Anterior cingulate cortex (tissue), 58 donors: ENCODE measurements at regions not wholly inside any gene's neighbourhood (a gene's known extent, or its start where the extent isn't known, plus 50 kb on each side); places are given as distances from the start of the nearest gene placed in this dataset.
A peak's percentile ranks its signal among the peaks of the same experiment; 100 is the strongest.

Experiments used
- DNase-seq, 58 donors: peaks; one replicate each; lab custom pipeline; 2025; lab: John Stamatoyannopoulos, UW

DNA sequence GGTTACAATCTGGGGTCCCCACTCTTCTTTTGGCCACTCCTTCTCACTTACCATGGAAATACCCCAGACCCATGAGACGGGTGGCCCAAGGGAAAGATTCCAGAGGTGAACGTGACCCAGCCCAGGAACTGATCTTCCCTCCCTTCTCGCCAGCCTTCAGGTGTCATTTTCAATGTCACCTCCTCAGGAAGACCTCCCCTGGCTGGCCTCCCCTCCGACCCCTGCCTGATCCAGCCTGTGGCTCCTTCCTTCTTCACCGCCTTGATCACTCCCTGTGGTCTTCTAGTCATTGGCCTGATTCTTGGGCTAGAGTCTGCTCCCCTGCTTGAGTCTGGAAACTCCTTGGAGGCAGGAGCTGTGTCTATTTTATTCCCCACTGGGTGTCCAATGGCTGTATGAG, 146.1 kb downstream of the SMAD6 start:
- no peak for DNase-seq

DNA sequence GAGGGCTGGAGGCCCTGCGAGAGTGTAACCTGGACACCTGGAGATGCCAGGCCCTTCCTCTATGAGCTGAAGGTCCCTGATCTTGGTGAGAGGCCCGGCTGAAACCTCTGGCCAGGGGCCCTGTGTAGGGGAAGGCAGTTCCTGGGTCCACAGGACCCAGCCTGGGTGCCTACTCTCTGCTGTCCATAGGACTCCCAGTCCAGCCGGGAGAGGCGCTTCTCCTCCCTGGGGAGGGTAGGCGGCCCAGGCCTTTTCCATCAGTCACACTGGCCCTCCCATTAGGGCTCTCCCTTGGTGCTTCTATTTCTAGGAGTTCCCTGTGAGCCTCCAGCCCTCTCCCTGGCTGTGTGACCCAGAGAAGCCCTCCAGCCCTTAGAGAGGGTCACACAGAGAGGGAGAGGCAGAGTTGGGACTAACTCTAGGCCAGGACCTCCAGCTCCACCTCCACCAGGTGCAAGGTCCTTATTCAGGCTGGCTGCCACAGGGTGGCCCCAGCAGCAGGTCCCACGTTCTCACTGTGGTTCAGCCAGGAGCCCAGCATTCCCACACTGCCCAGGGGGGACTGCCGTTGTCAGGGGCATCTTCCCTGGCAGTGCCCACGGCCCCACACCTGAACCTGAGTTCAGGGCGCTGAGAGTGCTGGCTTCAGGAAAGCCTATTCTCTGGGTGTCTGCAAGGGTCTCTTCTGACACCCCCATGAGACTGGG, 146.8 kb downstream of the SMAD6 start:
- no peak for DNase-seq

- no peak for DNase-seq
Observed at GRCh38 chr15:66849393-66849745, 147.3 kb downstream of the SMAD6 start.

GRCh38 chr15:66849746-66850077, 147.7 kb downstream of the SMAD6 start:
- DNase-seq: no peak

GRCh38 chr15:66850078-66850991, 148.3 kb downstream of the SMAD6 start:
- DNase-seq: peak in 1 of 58 donors; percentile 16

GRCh38 chr15:66850996-66851310, 148.9 kb downstream of the SMAD6 start:
- peak in 1 of 58 donors; percentile 18 for DNase-seq

DNA sequence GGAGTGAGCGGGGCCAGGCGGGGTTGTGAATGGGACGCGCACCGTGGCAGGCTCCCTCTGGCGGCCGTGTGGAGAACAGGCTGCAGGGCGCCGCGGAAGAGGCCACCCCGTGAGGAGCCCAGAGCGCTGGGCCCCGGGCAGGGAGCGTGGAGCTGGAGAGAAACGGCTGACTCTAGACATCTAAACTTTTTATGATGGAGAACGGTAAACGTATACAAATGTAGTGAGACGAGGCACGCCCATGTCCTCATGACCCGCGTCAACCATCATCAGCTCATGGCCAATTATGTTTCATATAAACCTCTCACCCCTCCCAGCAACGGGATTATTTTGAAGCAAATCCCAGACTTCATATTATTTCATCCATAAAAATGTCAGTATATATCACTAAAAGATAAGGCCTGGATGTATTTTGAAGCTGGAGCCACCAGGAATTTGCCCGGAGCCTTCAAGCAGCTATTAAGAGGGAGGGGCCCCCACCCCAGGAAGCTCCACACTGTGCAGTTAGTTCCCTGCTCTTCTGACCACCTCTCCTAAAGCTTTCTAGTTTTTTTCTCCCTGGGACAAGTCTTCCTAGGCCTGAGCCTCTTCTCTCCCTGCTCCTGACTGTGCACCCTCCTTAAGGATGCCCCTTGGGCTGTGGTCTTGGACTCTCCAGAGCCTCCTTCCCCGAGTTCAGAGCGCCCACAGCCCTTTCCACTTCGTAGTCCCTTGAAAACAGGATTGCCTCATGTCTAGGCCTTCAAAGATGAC, 149.5 kb downstream of the SMAD6 start:
- DNase-seq: peak in 44 of 58 donors; percentile 5 to 68 (median 27)

GRCh38 chr15:66852064-66852905, 150.2 kb downstream of the SMAD6 start:
- DNase-seq: no peak

DNA sequence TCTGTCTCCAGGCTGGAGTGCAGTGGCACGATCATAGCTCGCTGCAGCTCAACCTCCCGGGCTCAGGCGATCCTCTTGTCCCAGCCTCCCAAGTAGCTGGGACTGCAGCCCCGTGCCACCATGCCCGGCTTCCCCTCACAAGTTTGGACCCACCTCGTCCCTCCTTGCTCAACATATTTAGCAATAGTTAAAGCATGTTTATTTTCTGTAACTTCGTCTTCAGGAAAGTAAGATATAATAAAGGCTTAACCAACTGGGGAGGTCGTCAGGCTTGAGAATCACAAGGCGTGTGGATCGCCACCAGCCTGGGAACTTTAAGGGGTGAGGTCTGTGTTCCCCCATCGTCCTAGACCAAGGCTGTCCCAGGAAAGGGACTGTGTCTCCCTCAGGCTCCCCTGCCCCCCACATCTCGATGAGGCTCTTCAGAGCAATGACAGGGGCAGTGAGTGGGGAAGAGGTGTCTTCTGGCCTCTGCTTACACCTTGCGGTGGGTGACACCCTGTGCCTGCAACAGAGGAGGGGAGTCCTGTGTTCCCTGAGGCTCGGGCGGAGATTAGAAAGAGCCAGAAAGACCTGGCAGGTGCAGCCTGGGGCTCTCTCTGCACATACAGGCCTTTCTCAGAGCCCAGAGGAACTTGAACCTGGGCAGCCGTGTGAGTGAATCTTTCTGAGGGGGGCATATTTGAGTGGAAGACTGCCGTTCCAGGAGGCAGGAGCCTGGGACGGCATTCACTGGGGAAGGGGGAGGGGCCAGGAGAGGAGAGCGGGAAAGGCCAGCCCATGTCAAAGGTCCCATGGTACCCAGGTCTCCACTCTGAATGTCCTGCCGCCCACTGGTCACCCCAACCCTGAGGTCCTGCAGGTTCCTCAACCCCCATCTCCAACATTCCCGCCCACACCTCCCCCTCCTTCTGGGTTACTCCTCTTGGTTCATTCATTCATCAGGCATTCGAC, 152.3 kb downstream of the SMAD6 start:
- no peak for DNase-seq

- no peak for DNase-seq
Observed at GRCh38 chr15:66855041-66855440, 153.0 kb downstream of the SMAD6 start.

DNA sequence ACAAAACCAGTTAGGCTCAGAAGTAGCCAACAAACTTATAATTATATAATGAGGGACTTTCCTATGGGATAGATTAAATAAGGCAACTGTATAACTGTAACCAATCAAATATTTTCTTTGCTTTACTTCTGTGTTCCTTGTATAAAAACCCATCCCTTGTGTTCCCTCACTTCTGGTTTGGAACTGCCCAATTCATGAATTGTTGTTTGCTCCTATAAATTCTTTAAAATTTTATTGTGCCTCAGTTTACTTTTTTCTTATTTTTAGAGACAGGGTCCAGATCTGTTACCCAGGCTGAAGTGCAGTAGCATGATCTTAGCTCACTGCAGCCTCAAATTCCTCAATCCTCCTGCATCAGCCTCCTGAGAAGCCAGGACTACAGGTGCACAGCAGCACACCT, 155.7 kb downstream of the SMAD6 start:
- no peak for DNase-seq

GRCh38 chr15:66858423-66859207, 156.6 kb downstream of the SMAD6 start:
- DNase-seq: no peak

GRCh38 chr15:66859688-66860253, 157.7 kb downstream of the SMAD6 start:
- DNase-seq: no peak

- DNase-seq: no peak
Observed at GRCh38 chr15:66860844-66861243, 158.8 kb downstream of the SMAD6 start.

- DNase-seq: no peak
Observed at GRCh38 chr15:66862111-66862939, 160.3 kb downstream of the SMAD6 start.

- peak in 41 of 58 donors; percentile 4 to 61 (median 26) for DNase-seq
Observed at GRCh38 chr15:66862940-66863335, 160.9 kb downstream of the SMAD6 start.

GRCh38 chr15:66863390-66864085, 161.5 kb downstream of the SMAD6 start:
- DNase-seq: no peak
